ENCODE measurements at regions not wholly inside any gene's neighbourhood (a gene's known extent, or its start where the extent isn't known, plus 50 kb on each side); places are given as distances from the start of the nearest gene placed in this dataset.
A peak's percentile ranks its signal among the peaks of the same experiment; 100 is the strongest.

- H3K27ac ChIP-seq (ENCODE audit: control insufficient read depth, insufficient read depth, low read length), result no peak overlapping the region
- no peaks in the 10 kb centered on the region for H3K9me3 ChIP-seq (ENCODE audit: control insufficient read depth, low read depth, low read length)
- TF ChIP-seq CTCF (optimal IDR thresholded peaks at IDR 0.05 in 1 of 3, IDR thresholded peaks at IDR 0.05 in 1 of 3, conservative IDR thresholded peaks at IDR 0.05 in 1 of 3; ENCODE audit: extremely low read depth in 1 of 3, insufficient read depth in 2 of 3, low read length in 3 of 3) (no peak), EZH2 (IDR thresholded peaks at IDR 0.05; ENCODE audit: low read length) (no peak)
- DNase-seq (ENCODE audit: low read depth, low spot score) (peak; percentile 56), FAIRE-seq (peak; percentile 77)
- H3K27me3 ChIP-seq (ENCODE audit: control insufficient read depth, extremely low read depth, insufficient read depth, low read length), result no peaks in the 10 kb centered on the region
- H3K9ac ChIP-seq (ENCODE audit: control insufficient read depth, extremely low read depth, insufficient read depth, low read length), result no peak overlapping the region
- H2AFZ ChIP-seq (ENCODE audit: control insufficient read depth, low read length), result no peak overlapping the region
- H3K79me2 ChIP-seq (ENCODE audit: control insufficient read depth, insufficient read depth, low read length), result no peaks in the 10 kb centered on the region
- no peaks in the 10 kb centered on the region for H3K36me3 ChIP-seq (ENCODE audit: control insufficient read depth in 2 of 2, extremely low read depth in 1 of 2, insufficient read depth in 2 of 2, low read length in 2 of 2)
- no peak overlapping the region for H3K4me3 ChIP-seq (ENCODE audit: control insufficient read depth in 2 of 3, extremely low read depth in 1 of 3, insufficient read depth in 2 of 3, low read depth in 1 of 3, low read length in 3 of 3)
- H4K20me1 ChIP-seq (ENCODE audit: control insufficient read depth, extremely low read depth, insufficient read depth, low read length), result no peaks in the 10 kb centered on the region
- peaks cover 9% of the 10 kb centered on the region for H3K4me1 ChIP-seq (ENCODE audit: control insufficient read depth, extremely low read depth, insufficient read depth, low read length)
- H3K9me1 ChIP-seq (ENCODE audit: control insufficient read depth, extremely low read depth, insufficient read depth, low read length), result no peaks in the 10 kb centered on the region
- peak overlapping the region; percentile 14 for H3K4me2 ChIP-seq (ENCODE audit: control insufficient read depth, extremely low read depth, insufficient read depth, low read depth, low read length)
- dilution Hi-C loops (cut with MboI; ENCODE audit: extremely low pct_ligation_motif_present, low sequenced_read_pairs), result no loop called here
Measured at GRCh38 chr9:31700252-31701045, 684.0 kb upstream of the ACO1 start.

- Histone ChIP-seq H4K20me1 (ENCODE audit: control insufficient read depth, extremely low read depth, insufficient read depth, low read length) (no peaks in the 10 kb centered on the region), H3K9me3 (ENCODE audit: control insufficient read depth, low read depth, low read length) (no peaks in the 10 kb centered on the region)
- dilution Hi-C loops (cut with MboI; ENCODE audit: extremely low pct_ligation_motif_present, low sequenced_read_pairs), result no loop called here
Measured at GRCh38 chr9:31702957-31703356, 681.5 kb upstream of the ACO1 start.

More at GRCh38 chr9:31702957-31703356, 681.5 kb upstream of the ACO1 start:
- Histone ChIP-seq H3K9ac (ENCODE audit: control insufficient read depth, extremely low read depth, insufficient read depth, low read length) (no peak overlapping the region), H3K4me1 (ENCODE audit: control insufficient read depth, extremely low read depth, insufficient read depth, low read length) (peaks cover 9% of the 10 kb centered on the region), H3K27me3 (ENCODE audit: control insufficient read depth, extremely low read depth, insufficient read depth, low read length) (no peaks in the 10 kb centered on the region), H3K4me2 (ENCODE audit: control insufficient read depth, extremely low read depth, insufficient read depth, low read depth, low read length) (no peak overlapping the region), H3K9me1 (ENCODE audit: control insufficient read depth, extremely low read depth, insufficient read depth, low read length) (no peaks in the 10 kb centered on the region), H3K36me3 (ENCODE audit: control insufficient read depth in 2 of 2, extremely low read depth in 1 of 2, insufficient read depth in 2 of 2, low read length in 2 of 2) (no peaks in the 10 kb centered on the region), H3K27ac (ENCODE audit: control insufficient read depth, insufficient read depth, low read length) (no peak overlapping the region), H3K4me3 (ENCODE audit: control insufficient read depth in 2 of 3, extremely low read depth in 1 of 3, insufficient read depth in 2 of 3, low read depth in 1 of 3, low read length in 3 of 3) (no peak overlapping the region), H2AFZ (ENCODE audit: control insufficient read depth, low read length) (no peak overlapping the region), H3K79me2 (ENCODE audit: control insufficient read depth, insufficient read depth, low read length) (no peaks in the 10 kb centered on the region)
- DNase-seq (ENCODE audit: low read depth, low spot score) (no peak), FAIRE-seq (no peak)
- TF ChIP-seq CTCF (optimal IDR thresholded peaks at IDR 0.05 in 1 of 3, IDR thresholded peaks at IDR 0.05 in 1 of 3, conservative IDR thresholded peaks at IDR 0.05 in 1 of 3; ENCODE audit: extremely low read depth in 1 of 3, insufficient read depth in 2 of 3, low read length in 3 of 3), result no peak
- TF ChIP-seq EZH2 (IDR thresholded peaks at IDR 0.05; ENCODE audit: low read length), result no peak

Data from keratinocyte (primary cell).